ENCODE measurements at regions not wholly inside any gene's neighbourhood (a gene's known extent, or its start where the extent isn't known, plus 50 kb on each side); places are given as distances from the start of the nearest gene placed in this dataset.
A peak's percentile ranks its signal among the peaks of the same experiment; 100 is the strongest.

DNA sequence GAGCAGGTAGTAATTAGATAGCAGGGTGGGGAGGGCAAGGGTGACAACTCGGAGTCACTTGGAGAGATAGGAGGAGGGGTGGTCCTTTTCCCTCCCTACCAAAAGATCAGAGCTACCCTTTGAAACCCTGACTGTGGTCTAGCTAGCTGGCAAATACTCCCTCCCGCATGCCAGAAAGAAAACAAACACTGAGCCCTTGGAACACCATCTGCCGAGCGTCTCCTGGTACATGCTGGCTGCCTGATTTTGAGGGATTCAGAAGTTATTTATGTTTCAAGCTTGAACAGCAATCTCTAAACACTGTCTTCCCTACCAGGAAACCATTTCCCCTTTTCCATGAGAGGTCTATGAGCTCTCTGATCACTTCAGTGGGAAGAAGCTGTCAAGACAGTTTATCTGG is 291.6 kb upstream of the CFAP20DC start:
- Histone ChIP-seq H3K4me1 (peaks cover 0 to 7% (median 0%) of the 10 kb centered on the region in 12 donors), H3K36me3 (no peaks in the 10 kb centered on the region), H3K27ac (no peak overlapping the region), H3K9me3 (no peaks in the 10 kb centered on the region), H3K4me3 (no peak overlapping the region), H3K27me3 (no peaks in the 10 kb centered on the region)
- no peak for TF ChIP-seq POLR2A (IDR thresholded peaks at IDR 0.05)
- TF ChIP-seq, protein P1, sequence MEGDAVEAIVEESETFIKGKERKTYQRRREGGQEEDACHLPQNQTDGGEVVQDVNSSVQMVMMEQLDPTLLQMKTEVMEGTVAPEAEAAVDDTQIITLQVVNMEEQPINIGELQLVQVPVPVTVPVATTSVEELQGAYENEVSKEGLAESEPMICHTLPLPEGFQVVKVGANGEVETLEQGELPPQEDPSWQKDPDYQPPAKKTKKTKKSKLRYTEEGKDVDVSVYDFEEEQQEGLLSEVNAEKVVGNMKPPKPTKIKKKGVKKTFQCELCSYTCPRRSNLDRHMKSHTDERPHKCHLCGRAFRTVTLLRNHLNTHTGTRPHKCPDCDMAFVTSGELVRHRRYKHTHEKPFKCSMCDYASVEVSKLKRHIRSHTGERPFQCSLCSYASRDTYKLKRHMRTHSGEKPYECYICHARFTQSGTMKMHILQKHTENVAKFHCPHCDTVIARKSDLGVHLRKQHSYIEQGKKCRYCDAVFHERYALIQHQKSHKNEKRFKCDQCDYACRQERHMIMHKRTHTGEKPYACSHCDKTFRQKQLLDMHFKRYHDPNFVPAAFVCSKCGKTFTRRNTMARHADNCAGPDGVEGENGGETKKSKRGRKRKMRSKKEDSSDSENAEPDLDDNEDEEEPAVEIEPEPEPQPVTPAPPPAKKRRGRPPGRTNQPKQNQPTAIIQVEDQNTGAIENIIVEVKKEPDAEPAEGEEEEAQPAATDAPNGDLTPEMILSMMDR (IDR thresholded peaks at IDR 0.05), result no peak
- intact Hi-C loops (cut with DNase I), result no loop called here
- WGBS, 4 donors, result 25 to 46% (median 33%) methylated on average over 4 of the region's 4 CpGs
- DNase-seq (no peak), ATAC-seq (peak; percentile 20 to 81 (median 36))

DNA sequence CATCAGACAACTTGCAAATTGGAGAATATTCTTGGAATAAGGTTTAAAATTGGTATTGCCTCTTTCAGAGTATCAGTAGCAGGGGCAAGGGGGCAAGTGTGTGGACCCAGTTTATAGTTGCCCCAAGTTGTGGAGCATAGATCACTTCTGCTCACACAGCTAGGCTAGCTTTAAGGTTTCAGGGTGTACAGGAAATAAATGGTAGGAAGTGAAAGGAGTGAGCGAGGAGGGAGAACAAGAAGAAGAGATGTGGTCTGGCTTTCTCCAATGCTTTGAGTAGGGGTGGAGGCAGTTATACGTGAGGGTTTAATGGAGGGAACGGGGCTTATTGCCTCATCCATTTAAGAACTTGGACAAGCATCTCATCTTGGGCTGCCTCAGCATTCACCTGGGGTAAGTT is 290.0 kb upstream of the CFAP20DC start:
- Histone ChIP-seq H3K4me3 (no peak overlapping the region), H3K27me3 (no peaks in the 10 kb centered on the region), H3K27ac (no peak overlapping the region), H3K9me3 (no peaks in the 10 kb centered on the region), H3K36me3 (no peaks in the 10 kb centered on the region), H3K4me1 (peaks cover 0 to 12% (median 0%) of the 10 kb centered on the region in 12 donors)
- TF ChIP-seq, protein P1 (IDR thresholded peaks at IDR 0.05), result no peak
- no peak for TF ChIP-seq POLR2A (IDR thresholded peaks at IDR 0.05)
- WGBS, 4 donors, result 80 to 90% (median 81%) methylated on average over 3 of the region's 3 CpGs
- DNase-seq, result no peak
- intact Hi-C loops (cut with DNase I), result loop anchor here in 1 of 10 donors (10.0 kb wide), 1 partner anchor 795 kb away; no protein-coding TSS in a partner anchor
- ATAC-seq, result no peak

DNA sequence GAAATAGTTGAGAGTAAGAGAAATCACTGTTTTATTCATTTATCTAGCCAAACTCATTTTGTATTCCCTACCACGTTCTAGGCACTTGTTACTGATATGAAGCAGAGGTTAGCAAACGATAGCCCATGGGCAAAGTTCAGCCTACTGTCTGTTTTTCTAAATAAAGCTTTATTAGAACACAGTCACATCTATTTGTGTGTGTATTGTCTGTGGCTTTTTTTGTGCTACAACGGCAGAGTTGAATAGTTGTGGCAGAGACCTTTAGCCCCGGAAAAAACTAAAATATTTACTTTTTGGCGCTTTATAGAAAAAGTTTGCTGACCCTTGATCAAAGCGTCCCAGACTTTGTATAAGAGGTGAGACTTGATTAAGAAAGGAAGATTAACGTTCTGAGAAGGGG is 289.1 kb upstream of the CFAP20DC start:
- intact Hi-C loops (cut with DNase I), result loop anchor here in 1 of 10 donors (10.0 kb wide), 1 partner anchor 796 kb away; no protein-coding TSS in a partner anchor
- no peaks in the 10 kb centered on the region for H3K9me3 ChIP-seq
- no peak for ATAC-seq
- no peaks in the 10 kb centered on the region for H3K27me3 ChIP-seq
- no peak for TF ChIP-seq POLR2A (IDR thresholded peaks at IDR 0.05)
- TF ChIP-seq, protein P1 (IDR thresholded peaks at IDR 0.05), result no peak
- 66 to 71% (median 70%) methylated on average over 7 of the region's 7 CpGs for WGBS, 4 donors
- peaks cover 0 to 14% (median 0%) of the 10 kb centered on the region in 12 donors for H3K4me1 ChIP-seq
- no peak for DNase-seq
- H3K27ac ChIP-seq, result no peak overlapping the region
- no peak overlapping the region for H3K4me3 ChIP-seq
- H3K36me3 ChIP-seq, result no peaks in the 10 kb centered on the region

DNA sequence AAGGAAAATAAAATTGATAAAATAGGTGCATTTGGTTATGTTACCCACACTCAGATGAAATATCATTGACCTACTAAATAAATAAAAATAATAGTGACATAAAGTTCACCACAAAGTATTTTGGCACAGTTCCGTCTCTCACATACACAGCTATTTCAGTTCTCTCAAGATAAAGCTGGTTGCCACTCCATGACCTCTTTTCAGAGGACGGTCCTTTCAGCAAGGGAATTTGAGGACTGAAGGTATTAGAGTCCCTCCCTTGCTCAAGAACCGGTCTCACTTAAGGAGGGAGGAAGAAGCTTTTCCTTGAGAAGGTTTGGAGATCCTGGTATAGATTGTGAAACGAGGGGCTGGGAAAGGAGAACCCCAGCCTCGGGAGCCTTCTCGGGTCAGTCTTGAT is 285.5 kb upstream of the CFAP20DC start:
- no peak for DNase-seq
- peak; percentile 67 to 78 (median 73) for ATAC-seq
- Histone ChIP-seq H3K36me3 (no peaks in the 10 kb centered on the region), H3K27ac (peak overlapping the region in 4 of 12 donors; percentile 32 to 71 (median 57)), H3K4me3 (no peak overlapping the region), H3K27me3 (no peaks in the 10 kb centered on the region), H3K4me1 (peaks cover 0 to 12% (median 0%) of the 10 kb centered on the region in 12 donors), H3K9me3 (peaks cover 0 to 5% (median 0%) of the 10 kb centered on the region in 12 donors)
- TF ChIP-seq POLR2A (IDR thresholded peaks at IDR 0.05), result no peak
- TF ChIP-seq, protein P1 (IDR thresholded peaks at IDR 0.05), result no peak
- intact Hi-C loops (cut with DNase I), result loop anchor here in 1 of 10 donors (10.0 kb wide), 1 partner anchor 799 kb away; no protein-coding TSS in a partner anchor
- WGBS, 4 donors, result 35 to 76% (median 56%) methylated on average over 6 of the region's 6 CpGs

Data from heart left ventricle (tissue), 16 donors.